HEK293 (cell line): ENCODE measurements at regions not wholly inside any gene's neighbourhood (a gene's known extent, or its start where the extent isn't known, plus 50 kb on each side); places are given as distances from the start of the nearest gene placed in this dataset.

Experiments
- CTCF ChIA-PET: fragments of 350-600 bp; formaldehyde crosslinking; extraction: SDS; loops from one replicate; lab custom pipeline; 2021; ENCODE audit warnings: antibody characterized with exemption; lab: Yijun Ruan, JAX
- POLR2A ChIA-PET: fragments of 300-600 bp; formaldehyde crosslinking; extraction: SDS; loops from one replicate; lab custom pipeline; 2020; ENCODE audit warnings: antibody characterized with exemption, inconsistent platforms; lab: Yijun Ruan, JAX
- H3K27ac ChIP-seq: fragments of 200-500 bp; sonication (Bioruptor generic); 2 replicates; pipeline ENCODE4 v1.5.1; 2014; ENCODE audit warnings: low read depth, low read length, control low read depth, inconsistent platforms; ENCODE audit errors: extremely low read depth
- H3K36me3 ChIP-seq, 2 experiments: fragments of 200-500 bp in 1 of 2; sonication (Bioruptor generic) in 1 of 2; 1 replicate in 1 of 2; 2 replicates in 1 of 2; pipeline ENCODE4 v1.5.1; 2014 to 2017; ENCODE audit warnings: inconsistent platforms in 2 of 2, low read length in 2 of 2; ENCODE audit not compliant: control insufficient read depth in 2 of 2, insufficient read depth in 1 of 2
- H3K4me1 ChIP-seq: fragments of 200-500 bp; sonication (Bioruptor generic); 2 replicates; pipeline ENCODE4 v1.5.1; 2014; ENCODE audit warnings: mild to moderate bottlenecking, low read length, inconsistent platforms; ENCODE audit not compliant: control insufficient read depth, insufficient read depth
- H3K4me3 ChIP-seq: 2 replicates; pipeline ENCODE4 v1.5.1; 2011; ENCODE audit warnings: low read depth, mild to moderate bottlenecking, control low read depth, low read length, moderate library complexity
- H3K9me3 ChIP-seq: fragments of 200-500 bp; sonication (Bioruptor generic); 2 replicates; pipeline ENCODE4 v1.5.1; 2014; ENCODE audit warnings: low read depth, low read length, inconsistent platforms; ENCODE audit not compliant: control insufficient read depth, insufficient read depth
- BCL11B ChIP-seq: fragments of 450-650 bp; formaldehyde crosslinking; IDR thresholded peaks from 2 replicates; pipeline ENCODE4 v1.5.1; 2016; ENCODE audit warnings: low read depth, missing biosample characterization, missing genetic modification characterization
- EGR2 ChIP-seq: fragments of 450-650 bp; formaldehyde crosslinking; IDR thresholded peaks from 2 replicates; pipeline ENCODE4 v1.5.1; 2016; ENCODE audit warnings: low read depth, missing biosample characterization, missing genetic modification characterization
- GLI2 ChIP-seq: fragments of 450-650 bp; formaldehyde crosslinking; IDR thresholded peaks from 2 replicates; pipeline ENCODE4; 2017; ENCODE audit warnings: missing biosample characterization, missing genetic modification characterization, low read depth, borderline replicate concordance
- MEIS1 ChIP-seq: sonication (generic); formaldehyde crosslinking; IDR thresholded peaks from 2 replicates; pipeline ENCODE4 v1.8.1; 2022; ENCODE audit warnings: missing genetic modification reagents, mild to moderate bottlenecking, borderline replicate concordance
- MYNN ChIP-seq: fragments of 450-650 bp; formaldehyde crosslinking; IDR thresholded peaks from 2 replicates; pipeline ENCODE4 v1.5.1; 2016; ENCODE audit warnings: missing biosample characterization, missing genetic modification characterization, borderline replicate concordance
- SCRT1 ChIP-seq: fragments of 450-650 bp; formaldehyde crosslinking; IDR thresholded peaks from 2 replicates; pipeline ENCODE4 v1.5.1; 2016; ENCODE audit warnings: missing biosample characterization, missing genetic modification characterization, borderline replicate concordance
- SP7 ChIP-seq: fragments of 450-650 bp; formaldehyde crosslinking; IDR thresholded peaks from 2 replicates; pipeline ENCODE4 v1.5.1; 2016; ENCODE audit warnings: missing biosample characterization, missing genetic modification characterization
- WT1 ChIP-seq: fragments of 450-650 bp; formaldehyde crosslinking; IDR thresholded peaks from 2 replicates; pipeline ENCODE4 v1.5.1; 2016; ENCODE audit warnings: missing biosample characterization, missing genetic modification characterization
- ZBTB49 ChIP-seq: fragments of 450-650 bp; formaldehyde crosslinking; IDR thresholded peaks from 2 replicates; pipeline ENCODE4 v1.5.1; 2016; ENCODE audit warnings: missing biosample characterization, missing genetic modification characterization, low read depth
- ZBTB6 ChIP-seq: fragments of 450-650 bp; formaldehyde crosslinking; IDR thresholded peaks from 2 replicates; pipeline ENCODE4 v1.5.1; 2017; ENCODE audit warnings: missing biosample characterization, missing genetic modification characterization
- ZBTB8A ChIP-seq: fragments of 450-650 bp; formaldehyde crosslinking; IDR thresholded peaks from 2 replicates; pipeline ENCODE4 v1.5.1; 2016; ENCODE audit warnings: missing biosample characterization, missing genetic modification characterization
- ZNF132 ChIP-seq: fragments of 450-650 bp; formaldehyde crosslinking; IDR thresholded peaks from 2 replicates; pipeline ENCODE4 v1.5.1; 2017; ENCODE audit warnings: missing biosample characterization, missing genetic modification characterization, borderline replicate concordance
- ZNF214 ChIP-seq: fragments of 450-650 bp; formaldehyde crosslinking; IDR thresholded peaks from 2 replicates; pipeline ENCODE4 v1.5.1; 2017; ENCODE audit warnings: missing biosample characterization, mild to moderate bottlenecking, missing genetic modification characterization, borderline replicate concordance
- ZNF23 ChIP-seq: fragments of 450-650 bp; formaldehyde crosslinking; IDR thresholded peaks from 2 replicates; pipeline ENCODE4 v1.5.1; 2016; ENCODE audit warnings: missing biosample characterization, missing genetic modification characterization, borderline replicate concordance
- ZNF24 ChIP-seq: fragments of 450-650 bp; formaldehyde crosslinking; IDR thresholded peaks from 2 replicates; pipeline ENCODE4 v1.5.1; 2016; ENCODE audit warnings: missing biosample characterization, missing genetic modification characterization
- ZNF610 ChIP-seq: fragments of 450-650 bp; formaldehyde crosslinking; IDR thresholded peaks from 2 replicates; pipeline ENCODE4 v1.5.1; 2016; ENCODE audit warnings: missing biosample characterization, missing genetic modification characterization, borderline replicate concordance
- ZNF626 ChIP-seq: fragments of 450-650 bp; sonication (Bioruptor Pico); formaldehyde crosslinking; IDR thresholded peaks from 2 replicates; pipeline ENCODE4 v1.5.1; 2018; ENCODE audit warnings: missing biosample characterization, missing genetic modification characterization, inconsistent platforms
- ZNF629 ChIP-seq: fragments of 450-650 bp; formaldehyde crosslinking; IDR thresholded peaks from 2 replicates; pipeline ENCODE4 v1.5.1; 2017; ENCODE audit warnings: missing biosample characterization, missing genetic modification characterization
- ZNF677 ChIP-seq: fragments of 450-650 bp; IDR thresholded peaks from 2 replicates; pipeline ENCODE4 v1.5.0; 2018; ENCODE audit warnings: missing biosample characterization, mild to moderate bottlenecking, missing genetic modification characterization, moderate library complexity
- ZNF785 ChIP-seq: fragments of 450-650 bp; formaldehyde crosslinking; IDR thresholded peaks from 2 replicates; pipeline ENCODE4 v1.5.1; 2016; ENCODE audit warnings: missing biosample characterization, missing genetic modification characterization
- ZSCAN16 ChIP-seq: fragments of 450-650 bp; formaldehyde crosslinking; IDR thresholded peaks from 2 replicates; pipeline ENCODE4 v1.5.1; 2016; ENCODE audit warnings: missing biosample characterization, missing genetic modification characterization
- TF ChIP-seq, protein P1 (sequence below): IDR thresholded peaks from 2 replicates; pipeline ENCODE4 v1.6.1; 2011; ENCODE audit warnings: mild to moderate bottlenecking, low read depth, low read length, borderline replicate concordance
- TF ChIP-seq, protein P2 (sequence below): fragments of 450-650 bp; formaldehyde crosslinking; IDR thresholded peaks from 2 replicates; pipeline ENCODE4 v1.5.1; 2017; ENCODE audit warnings: missing biosample characterization, missing genetic modification characterization
- TF ChIP-seq, protein P3 (sequence below): fragments of 450-650 bp; formaldehyde crosslinking; IDR thresholded peaks from 2 replicates; pipeline ENCODE4; 2016; ENCODE audit warnings: missing biosample characterization, missing genetic modification characterization

DNA sequence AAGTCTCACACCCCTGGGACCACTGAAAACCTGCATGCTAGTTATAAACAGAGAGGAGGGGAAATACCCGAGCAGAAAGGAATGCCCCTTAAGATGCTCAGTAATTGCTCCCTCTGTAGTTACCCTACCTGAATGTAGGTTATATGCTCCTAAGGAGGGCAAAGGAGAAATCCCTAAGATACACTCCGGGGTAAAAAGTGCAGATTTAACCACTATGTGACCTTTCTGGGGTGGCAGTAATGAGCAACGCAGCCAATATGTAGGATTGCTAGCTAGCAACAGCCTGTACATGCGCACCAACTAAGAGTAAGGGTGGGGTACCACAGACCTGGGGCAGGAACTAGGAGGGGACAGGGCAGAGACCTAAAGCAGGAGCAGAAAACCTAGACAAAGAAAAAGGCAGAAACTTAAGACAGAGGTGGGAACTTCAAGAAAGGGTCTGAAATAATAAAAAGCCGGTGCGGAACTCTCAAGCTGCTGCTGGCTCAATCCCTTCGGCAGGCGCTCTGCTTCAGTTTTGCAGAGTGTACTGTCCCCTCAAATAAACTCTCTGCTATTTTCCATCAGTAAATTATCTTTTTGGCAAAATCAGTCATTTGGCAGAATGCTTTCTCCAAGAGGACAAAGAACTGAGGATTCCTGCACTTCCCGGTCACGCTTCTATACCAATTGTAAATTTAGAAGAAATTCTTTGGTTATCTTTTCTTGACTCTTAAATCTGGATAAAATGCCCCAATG is 823.8 kb downstream of the CDH11 start (continued):
- TF ChIP-seq ZNF23 (no peak), MEIS1 (CRISPR knock-in tag) (no peak), SCRT1 (no peak), SP7 (tag by site-specific recombination) (no peak), WT1 (no peak), ZNF677 (tag by site-specific recombination) (no peak), GLI2 (tag by site-specific recombination) (no peak), ZNF132 (tag by site-specific recombination) (no peak), ZBTB49 (tag by site-specific recombination) (no peak), ZBTB8A (no peak), ZNF610 (tag by site-specific recombination) (no peak)
- TF ChIP-seq, protein P1, sequence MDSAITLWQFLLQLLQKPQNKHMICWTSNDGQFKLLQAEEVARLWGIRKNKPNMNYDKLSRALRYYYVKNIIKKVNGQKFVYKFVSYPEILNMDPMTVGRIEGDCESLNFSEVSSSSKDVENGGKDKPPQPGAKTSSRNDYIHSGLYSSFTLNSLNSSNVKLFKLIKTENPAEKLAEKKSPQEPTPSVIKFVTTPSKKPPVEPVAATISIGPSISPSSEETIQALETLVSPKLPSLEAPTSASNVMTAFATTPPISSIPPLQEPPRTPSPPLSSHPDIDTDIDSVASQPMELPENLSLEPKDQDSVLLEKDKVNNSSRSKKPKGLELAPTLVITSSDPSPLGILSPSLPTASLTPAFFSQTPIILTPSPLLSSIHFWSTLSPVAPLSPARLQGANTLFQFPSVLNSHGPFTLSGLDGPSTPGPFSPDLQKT, result no peak

GRCh38 chr16:64295466-64295865 is 826.4 kb downstream of the CDH11 start:
- Histone ChIP-seq H3K4me3 (no peak overlapping the region), H3K27ac (no peak overlapping the region), H3K36me3 (no peaks in the 10 kb centered on the region)
- CTCF ChIA-PET, result no interaction called here
- TF ChIP-seq ZNF629 (tag by site-specific recombination) (no peak), EGR2 (tag by site-specific recombination) (no peak)
- TF ChIP-seq, all 188 proteins: peak for 0
- Histone ChIP-seq H3K9me3 (no peaks in the 10 kb centered on the region), H3K4me1 (no peaks in the 10 kb centered on the region)
- POLR2A ChIA-PET, result no interaction called here

DNA sequence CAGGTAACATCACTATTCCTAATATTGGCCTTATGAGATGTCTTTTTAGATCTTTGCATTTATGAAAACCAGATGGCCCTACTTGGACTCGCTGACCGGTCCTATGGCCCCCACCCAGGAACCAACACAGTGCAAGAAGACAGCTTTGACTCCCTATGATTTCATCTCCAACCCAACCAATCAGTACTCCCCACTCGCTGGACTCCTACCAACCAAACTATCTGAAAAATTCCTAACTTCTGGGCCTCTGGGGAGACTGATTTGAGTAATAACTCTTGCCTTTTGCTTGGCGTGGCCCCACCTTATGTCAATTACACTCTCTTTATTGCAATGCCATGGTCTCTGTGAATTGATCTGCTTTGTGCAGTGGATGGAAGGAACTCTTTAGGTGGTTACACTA is 828.9 kb downstream of the CDH11 start:
- Histone ChIP-seq H3K4me1 (no peaks in the 10 kb centered on the region), H3K4me3 (no peak overlapping the region), H3K36me3 (no peaks in the 10 kb centered on the region), H3K9me3 (no peaks in the 10 kb centered on the region), H3K27ac (no peak overlapping the region)
- ChIA-PET CTCF (no interaction called here), POLR2A (no interaction called here)
- no peak for TF ChIP-seq ZNF626 (tag by site-specific recombination)
- TF ChIP-seq ZNF785 (tag by site-specific recombination), result no peak
- TF ChIP-seq ZSCAN16, result no peak
- no peak for TF ChIP-seq ZNF24 (tag by site-specific recombination)

DNA sequence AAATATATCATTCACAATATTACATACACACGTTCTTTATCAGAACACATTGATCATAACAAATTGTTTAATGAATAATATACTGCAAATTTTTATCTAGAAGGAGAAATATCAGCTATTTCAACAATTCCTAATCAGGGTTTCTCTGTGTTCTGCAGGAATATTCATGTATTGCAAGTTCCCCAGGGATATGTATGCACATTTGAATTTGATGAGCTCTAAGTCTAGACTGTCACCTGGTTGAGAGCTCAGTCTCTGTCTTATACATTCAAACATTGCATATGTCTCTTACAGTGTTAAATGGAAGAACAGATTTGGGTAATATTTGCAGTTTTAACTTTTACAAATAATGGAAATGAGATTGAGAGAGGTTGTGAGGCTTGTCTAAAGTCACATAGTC is 829.7 kb downstream of the CDH11 start:
- ChIA-PET POLR2A (no interaction called here), CTCF (no interaction called here)
- Histone ChIP-seq H3K9me3 (no peaks in the 10 kb centered on the region), H3K4me1 (no peaks in the 10 kb centered on the region), H3K4me3 (no peak overlapping the region), H3K27ac (no peak overlapping the region), H3K36me3 (no peaks in the 10 kb centered on the region)
- TF ChIP-seq ZNF214 (tag by site-specific recombination) (no peak), ZBTB6 (tag by site-specific recombination) (no peak), MYNN (tag by site-specific recombination) (no peak), BCL11B (no peak)
- TF ChIP-seq, protein P2, sequence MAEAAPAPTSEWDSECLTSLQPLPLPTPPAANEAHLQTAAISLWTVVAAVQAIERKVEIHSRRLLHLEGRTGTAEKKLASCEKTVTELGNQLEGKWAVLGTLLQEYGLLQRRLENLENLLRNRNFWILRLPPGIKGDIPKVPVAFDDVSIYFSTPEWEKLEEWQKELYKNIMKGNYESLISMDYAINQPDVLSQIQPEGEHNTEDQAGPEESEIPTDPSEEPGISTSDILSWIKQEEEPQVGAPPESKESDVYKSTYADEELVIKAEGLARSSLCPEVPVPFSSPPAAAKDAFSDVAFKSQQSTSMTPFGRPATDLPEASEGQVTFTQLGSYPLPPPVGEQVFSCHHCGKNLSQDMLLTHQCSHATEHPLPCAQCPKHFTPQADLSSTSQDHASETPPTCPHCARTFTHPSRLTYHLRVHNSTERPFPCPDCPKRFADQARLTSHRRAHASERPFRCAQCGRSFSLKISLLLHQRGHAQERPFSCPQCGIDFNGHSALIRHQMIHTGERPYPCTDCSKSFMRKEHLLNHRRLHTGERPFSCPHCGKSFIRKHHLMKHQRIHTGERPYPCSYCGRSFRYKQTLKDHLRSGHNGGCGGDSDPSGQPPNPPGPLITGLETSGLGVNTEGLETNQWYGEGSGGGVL (tag by site-specific recombination), result no peak
- TF ChIP-seq, protein P3, sequence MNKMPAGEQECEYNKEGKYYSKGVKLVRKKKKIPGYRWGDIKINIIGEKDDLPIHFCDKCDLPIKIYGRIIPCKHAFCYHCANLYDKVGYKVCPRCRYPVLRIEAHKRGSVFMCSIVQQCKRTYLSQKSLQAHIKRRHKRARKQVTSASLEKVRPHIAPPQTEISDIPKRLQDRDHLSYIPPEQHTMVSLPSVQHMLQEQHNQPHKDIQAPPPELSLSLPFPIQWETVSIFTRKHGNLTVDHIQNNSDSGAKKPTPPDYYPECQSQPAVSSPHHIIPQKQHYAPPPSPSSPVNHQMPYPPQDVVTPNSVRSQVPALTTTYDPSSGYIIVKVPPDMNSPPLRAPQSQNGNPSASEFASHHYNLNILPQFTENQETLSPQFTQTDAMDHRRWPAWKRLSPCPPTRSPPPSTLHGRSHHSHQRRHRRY (tag by site-specific recombination), result no peak
